Mesodermal cell (in vitro differentiated cells): ENCODE measurements at regions not wholly inside any gene's neighbourhood (a gene's known extent, or its start where the extent isn't known, plus 50 kb on each side); places are given as distances from the start of the nearest gene placed in this dataset.

Experiments used
- H3K27ac ChIP-seq: 2 replicates; pipeline ENCODE4 v1.7.0; 2013; ENCODE audit warnings: mild to moderate bottlenecking, low read depth, low read length, moderate library complexity; ENCODE audit not compliant: severe bottlenecking
- H3K36me3 ChIP-seq: 2 replicates; pipeline ENCODE4 v1.7.1; 2013; ENCODE audit warnings: mild to moderate bottlenecking, low read length, moderate library complexity; ENCODE audit not compliant: control insufficient read depth, insufficient read depth
- H3K4me1 ChIP-seq: one replicate; pipeline ENCODE4 v1.7.1; 2013; ENCODE audit warnings: mild to moderate bottlenecking, low read length; ENCODE audit not compliant: insufficient read depth, control insufficient read depth, poor library complexity, severe bottlenecking
- H3K4me3 ChIP-seq: 2 replicates; pipeline ENCODE4 v1.7.0; 2013; ENCODE audit warnings: low read length, control low read depth, mild to moderate bottlenecking; ENCODE audit not compliant: insufficient read depth, poor library complexity, severe bottlenecking; ENCODE audit errors: extremely low read depth
- H3K9me3 ChIP-seq: 2 replicates; pipeline ENCODE4 v1.7.1; 2013; ENCODE audit warnings: mild to moderate bottlenecking, low read length, moderate library complexity; ENCODE audit not compliant: control insufficient read depth
- WGBS, 2 experiments: methylation state at CpG; one replicate each; pipeline ENCODE4 v1.1.5; 2013; ENCODE audit warnings: missing lambda C conversion rate in 2 of 2; ENCODE audit not compliant: insufficient coverage in 2 of 2; 5-methylcytosine and 5-hydroxymethylcytosine counted together

- Histone ChIP-seq H3K36me3 (no peaks in the 10 kb centered on the region), H3K4me3 (no peak overlapping the region), H3K9me3 (no peaks in the 10 kb centered on the region), H3K27ac (no peak overlapping the region), H3K4me1 (no peaks in the 10 kb centered on the region)
- WGBS, 2 experiments, result 84 to 93% methylated on average over 4 to 6 of the region's 9 CpGs
Measured at GRCh38 chr1:4530166-4530785, 124.1 kb upstream of the AJAP1 start.

DNA sequence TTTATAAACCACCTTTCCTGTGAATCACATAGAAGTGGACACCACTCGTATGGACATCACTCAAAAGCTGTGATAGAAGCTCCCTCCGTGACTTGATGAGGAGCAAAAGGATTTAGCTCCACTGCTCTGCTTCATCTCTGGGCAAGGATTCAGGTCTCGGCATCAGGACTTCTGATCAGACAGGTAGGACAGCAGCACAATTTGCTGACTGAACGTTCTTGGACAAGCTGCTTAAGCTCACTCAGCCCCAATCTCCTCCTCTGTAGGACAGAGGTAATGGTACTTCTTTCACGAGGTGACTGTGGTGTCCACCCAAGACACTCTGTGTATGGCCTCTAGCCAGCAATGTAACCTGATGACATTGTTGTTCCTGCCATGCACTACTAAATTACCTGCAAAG lies 122.6 kb upstream of the AJAP1 start:
- no peak overlapping the region for H3K27ac ChIP-seq
- 81 to 82% methylated on average over 4 of the region's 5 CpGs for WGBS, 2 experiments
- H3K4me3 ChIP-seq, result no peak overlapping the region
- H3K4me1 ChIP-seq, result no peaks in the 10 kb centered on the region
- no peaks in the 10 kb centered on the region for H3K9me3 ChIP-seq
- no peaks in the 10 kb centered on the region for H3K36me3 ChIP-seq

DNA sequence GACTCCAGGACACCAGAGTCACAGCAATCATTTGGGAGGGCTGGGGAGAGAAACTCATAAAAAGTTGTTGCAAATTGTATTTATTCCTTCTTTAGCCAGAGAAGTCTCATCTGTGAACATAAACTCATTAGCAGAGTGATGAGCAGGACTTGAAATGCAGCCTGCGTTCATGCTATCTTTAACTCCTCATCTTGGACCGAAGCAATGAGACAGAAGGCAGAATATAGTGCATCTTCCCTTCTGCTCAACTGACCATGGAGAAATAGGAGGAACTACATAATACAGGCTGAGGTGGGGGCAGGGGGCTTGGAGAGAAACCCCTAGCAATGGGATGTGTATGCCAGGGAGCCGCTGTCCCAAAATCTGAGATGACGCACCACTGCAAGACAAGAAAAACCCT lies 121.8 kb upstream of the AJAP1 start:
- Histone ChIP-seq H3K4me3 (no peak overlapping the region), H3K4me1 (no peaks in the 10 kb centered on the region), H3K9me3 (no peaks in the 10 kb centered on the region), H3K36me3 (no peaks in the 10 kb centered on the region), H3K27ac (no peak overlapping the region)
- WGBS, 2 experiments, result 94 to 96% methylated on average over 2 to 4 of the region's 4 CpGs

GRCh38 chr1:4546911-4547310 lies 107.5 kb upstream of the AJAP1 start:
- Histone ChIP-seq H3K4me1 (no peaks in the 10 kb centered on the region), H3K36me3 (no peaks in the 10 kb centered on the region), H3K4me3 (no peak overlapping the region), H3K9me3 (no peaks in the 10 kb centered on the region), H3K27ac (no peak overlapping the region)
- 83% methylated on average over 1 of the region's 4 CpGs; no CpG with 5 or more reads in 1 of the 2 experiments for WGBS, 2 experiments

DNA sequence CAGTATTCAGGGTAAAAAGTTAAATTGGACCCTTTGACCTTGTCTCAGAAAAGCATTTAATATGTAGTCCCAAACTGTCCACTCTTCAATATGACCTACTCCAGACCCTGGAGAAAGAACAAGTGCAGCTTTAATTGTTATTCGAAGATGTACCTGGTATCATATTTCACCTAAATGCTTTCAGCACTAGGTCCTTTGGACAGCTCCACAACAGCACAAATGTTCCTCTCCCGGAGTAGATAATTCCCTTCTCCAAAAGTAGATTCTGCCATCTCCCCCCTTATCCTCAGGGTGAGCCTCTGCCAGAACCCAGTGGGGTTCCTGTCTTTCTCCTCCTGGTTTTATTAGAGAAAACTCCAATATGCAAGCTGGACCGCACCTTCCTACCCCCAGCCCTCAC lies 104.5 kb upstream of the AJAP1 start:
- Histone ChIP-seq H3K36me3 (no peaks in the 10 kb centered on the region), H3K4me1 (no peaks in the 10 kb centered on the region), H3K27ac (no peak overlapping the region), H3K4me3 (no peak overlapping the region), H3K9me3 (no peaks in the 10 kb centered on the region)
- WGBS, 2 experiments, result 25 to 49% methylated on average over 2 to 3 of the region's 3 CpGs

DNA sequence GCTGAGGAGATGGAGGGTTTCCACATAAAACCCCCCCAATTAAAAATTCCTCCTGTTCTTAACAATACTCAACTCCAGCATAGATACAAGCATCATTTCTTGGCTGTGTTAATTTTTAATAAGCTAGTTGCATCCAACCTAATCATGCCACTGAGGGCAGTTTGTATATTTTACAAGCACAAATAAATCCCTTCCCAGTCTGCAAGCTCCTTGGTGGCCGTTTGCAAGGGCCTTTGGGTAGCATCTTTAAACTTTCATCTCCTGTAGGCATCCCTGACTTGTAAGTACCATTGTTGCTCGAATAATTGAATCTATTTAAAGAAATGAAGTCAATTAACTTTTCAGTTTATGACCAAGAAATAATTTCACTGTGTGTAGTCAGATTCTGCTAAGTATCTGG lies 103.5 kb upstream of the AJAP1 start:
- WGBS, 2 experiments, result 40% methylated on average over 1 of the region's 2 CpGs; no CpG with 5 or more reads in 1 of the 2 experiments
- H3K4me3 ChIP-seq, result no peak overlapping the region

GRCh38 chr1:4551706-4552105 lies 102.7 kb upstream of the AJAP1 start:
- H3K9me3 ChIP-seq, result no peaks in the 10 kb centered on the region
- no peaks in the 10 kb centered on the region for H3K36me3 ChIP-seq
- H3K4me1 ChIP-seq, result no peaks in the 10 kb centered on the region
- H3K27ac ChIP-seq, result no peak overlapping the region
- H3K4me3 ChIP-seq, result no peak overlapping the region
- 37 to 61% methylated on average over 3 to 5 of the region's 6 CpGs for WGBS, 2 experiments

More for the DNA sequence above, 103.5 kb upstream of the AJAP1 start:
- Histone ChIP-seq H3K9me3 (no peaks in the 10 kb centered on the region), H3K4me1 (no peaks in the 10 kb centered on the region), H3K27ac (no peak overlapping the region), H3K36me3 (no peaks in the 10 kb centered on the region)

- no peaks in the 10 kb centered on the region for H3K9me3 ChIP-seq
- H3K4me3 ChIP-seq, result no peak overlapping the region
- no peaks in the 10 kb centered on the region for H3K4me1 ChIP-seq
- H3K36me3 ChIP-seq, result no peaks in the 10 kb centered on the region
- no peak overlapping the region for H3K27ac ChIP-seq
- 57 to 80% methylated on average over 2 to 3 of the region's 4 CpGs for WGBS, 2 experiments
Measured at GRCh38 chr1:4553761-4554160, 100.6 kb upstream of the AJAP1 start.

DNA sequence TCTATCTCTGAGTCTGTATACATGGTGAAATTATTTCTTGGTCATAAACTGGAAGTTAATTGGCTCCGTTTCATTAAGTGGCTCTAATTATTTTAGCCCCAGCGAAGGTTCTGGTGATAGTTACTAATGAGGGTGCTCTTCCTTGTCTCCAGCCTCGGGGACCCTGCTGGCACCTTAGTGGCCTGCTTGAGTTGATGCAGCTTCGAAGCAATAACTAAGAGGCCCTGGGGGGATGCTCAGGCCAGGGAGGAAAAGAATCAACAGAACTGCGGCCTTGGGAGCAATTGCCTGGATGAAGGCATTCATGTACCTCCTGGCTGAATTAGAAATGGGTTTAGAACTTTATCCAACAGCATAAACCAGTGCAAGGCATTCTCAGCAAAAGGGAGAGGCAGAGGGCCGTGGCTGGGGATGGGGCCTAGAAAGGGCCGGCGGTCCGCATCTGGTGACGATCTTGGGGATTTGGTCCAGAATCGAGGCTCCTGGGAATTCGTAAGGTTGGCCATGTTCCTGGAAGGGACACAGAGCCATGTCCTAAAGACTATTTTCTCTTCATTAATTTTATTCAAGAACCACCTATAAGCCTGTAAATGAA lies 100.0 kb upstream of the AJAP1 start:
- H3K4me1 ChIP-seq, result no peaks in the 10 kb centered on the region
- WGBS, 2 experiments, result 59 to 80% methylated on average over 8 to 10 of the region's 12 CpGs
- no peaks in the 10 kb centered on the region for H3K9me3 ChIP-seq
- H3K27ac ChIP-seq, result no peak overlapping the region
- no peaks in the 10 kb centered on the region for H3K36me3 ChIP-seq
- no peak overlapping the region for H3K4me3 ChIP-seq

DNA sequence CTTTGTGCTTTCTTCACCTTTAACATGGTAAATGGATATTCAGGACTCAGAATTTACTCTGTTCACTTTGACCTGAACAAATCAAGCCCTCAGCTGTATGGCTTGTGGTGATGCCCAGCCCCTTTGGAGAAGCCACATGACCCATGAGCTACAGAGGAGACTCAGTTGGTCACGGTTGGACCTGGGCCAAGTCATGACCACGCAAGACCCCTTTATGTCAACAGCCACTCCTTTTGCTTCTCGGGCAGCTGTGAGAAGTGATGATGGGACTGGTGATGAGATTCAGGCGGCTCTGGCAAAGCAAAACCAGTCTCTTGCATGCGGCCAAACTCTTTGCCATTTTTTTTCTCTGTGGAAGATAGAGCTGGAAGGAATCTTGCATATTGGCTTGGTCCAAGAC lies 96.5 kb upstream of the AJAP1 start:
- Histone ChIP-seq H3K4me1 (no peaks in the 10 kb centered on the region), H3K9me3 (no peaks in the 10 kb centered on the region), H3K36me3 (no peaks in the 10 kb centered on the region), H3K4me3 (no peak overlapping the region), H3K27ac (no peak overlapping the region)
- WGBS, 2 experiments, result 82 to 93% methylated on average over 3 of the region's 5 CpGs

- H3K4me1 ChIP-seq, result no peaks in the 10 kb centered on the region
- WGBS, 2 experiments, result 32 to 62% methylated on average over 9 to 10 of the region's 10 CpGs
- no peaks in the 10 kb centered on the region for H3K36me3 ChIP-seq
- no peak overlapping the region for H3K4me3 ChIP-seq
- H3K27ac ChIP-seq, result no peak overlapping the region
- no peaks in the 10 kb centered on the region for H3K9me3 ChIP-seq
Measured at GRCh38 chr1:4561205-4561604, 93.2 kb upstream of the AJAP1 start.
